ENCODE measurements at regions not wholly inside any gene's neighbourhood (a gene's known extent, or its start where the extent isn't known, plus 50 kb on each side); places are given as distances from the start of the nearest gene placed in this dataset.
"Not testable (repeated sequence)": the region's sequence is repeated elsewhere in the genome, so short reads cannot be mapped to it uniquely, and the experiment has no call there.

- not testable (repeated sequence) for TF ChIP-seq CTCF, POLR2A (IDR thresholded peaks at IDR 0.05)
Observed at GRCh38 chr2:91580043-91580442, 2888.6 kb downstream of the RPIA start.

All from Peyer's patch (tissue), 4 donors.